Suprapubic skin (tissue), 4 donors: ENCODE measurements at regions not wholly inside any gene's neighbourhood (a gene's known extent, or its start where the extent isn't known, plus 50 kb on each side); places are given as distances from the start of the nearest gene placed in this dataset.

Experiments used
- DNase-seq, 2 donors: peaks; one replicate each; pipeline ENCODE4 v3.0.0-alpha.2; 2019; ENCODE audit warnings: low spot score in 2 of 2
- H3K27ac ChIP-seq: fragments of 200-600 bp; sonication (generic); one replicate; pipeline ENCODE4 v1.5.1; 2019
- H3K27me3 ChIP-seq: fragments of 200-600 bp; sonication (generic); one replicate; pipeline ENCODE4 v1.5.1; 2019
- H3K36me3 ChIP-seq: fragments of 200-600 bp; sonication (generic); one replicate; pipeline ENCODE4 v1.5.1; 2019
- H3K4me1 ChIP-seq: fragments of 200-600 bp; sonication (generic); one replicate; pipeline ENCODE4 v1.5.1; 2019
- H3K4me3 ChIP-seq: fragments of 200-600 bp; sonication (generic); one replicate; pipeline ENCODE4 v1.5.1; 2019; ENCODE audit warnings: mild to moderate bottlenecking
- H3K9me3 ChIP-seq: fragments of 200-600 bp; sonication (generic); one replicate; pipeline ENCODE4 v1.5.1; 2019
- EP300 ChIP-seq: sonication (generic); formaldehyde crosslinking; IDR thresholded peaks from one replicate; pipeline ENCODE4 v1.6.1; 2017; ENCODE audit warnings: antibody characterized with exemption
- POLR2A ChIP-seq, 2 donors: fragments of 450-650 bp; IDR thresholded peaks; one replicate each; pipeline ENCODE4 v1.6.1; 2017; ENCODE audit warnings: antibody characterized with exemption in 2 of 2, mild to moderate bottlenecking in 2 of 2, moderate library complexity in 2 of 2
- POLR2AphosphoS5 ChIP-seq, 3 donors: sonication (generic); formaldehyde crosslinking; IDR thresholded peaks; one replicate each; pipeline ENCODE4 v1.6.1; 2017; ENCODE audit warnings: antibody characterized with exemption in 3 of 3
- WGBS: methylation state at CpG from one replicate; pipeline ENCODE4 v1.1.5; 2018; 5-methylcytosine and 5-hydroxymethylcytosine counted together
- TF ChIP-seq, protein P1 (sequence below), 2 donors: fragments of 200-600 bp in 1 of 2; fragments of 450-650 bp in 1 of 2; sonication (generic) in 1 of 2; IDR thresholded peaks; one replicate each; pipeline ENCODE4 v1.5.1; 2016 to 2019; ENCODE audit warnings: antibody characterized with exemption in 2 of 2, mild to moderate bottlenecking in 1 of 2, moderate library complexity in 1 of 2

DNA sequence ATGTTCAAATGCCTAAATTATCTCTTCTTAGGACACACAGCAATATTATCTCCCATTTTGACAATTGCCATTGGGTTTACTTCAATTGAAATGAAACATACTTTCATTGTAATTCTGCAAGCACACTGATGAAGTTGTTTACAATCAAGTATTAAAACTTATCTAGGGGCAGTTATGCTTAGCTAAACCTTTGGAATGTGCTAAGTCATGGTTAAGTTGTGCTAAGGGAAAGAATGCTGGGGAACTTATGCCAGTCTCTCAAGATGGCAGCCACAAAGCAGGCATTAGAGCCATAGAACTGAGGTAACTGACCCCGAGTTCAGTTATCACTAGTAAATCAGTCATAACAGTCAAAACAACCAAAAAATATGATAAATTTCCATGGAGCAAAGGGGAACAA is 59.1 kb upstream of the NT5E start:
- TF ChIP-seq EP300, result no peak
- TF ChIP-seq POLR2A (IDR thresholded peaks at IDR 0.05), result no peak
- no peak for TF ChIP-seq POLR2AphosphoS5 (IDR thresholded peaks at IDR 0.05)
- Histone ChIP-seq H3K4me3 (no peak overlapping the region), H3K36me3 (no peaks in the 10 kb centered on the region), H3K27me3 (no peaks in the 10 kb centered on the region), H3K27ac (no peak overlapping the region), H3K4me1 (no peaks in the 10 kb centered on the region), H3K9me3 (no peaks in the 10 kb centered on the region)
- WGBS, result 78% methylated on average over 1 of the region's 1 CpG
- no peak for DNase-seq

DNA sequence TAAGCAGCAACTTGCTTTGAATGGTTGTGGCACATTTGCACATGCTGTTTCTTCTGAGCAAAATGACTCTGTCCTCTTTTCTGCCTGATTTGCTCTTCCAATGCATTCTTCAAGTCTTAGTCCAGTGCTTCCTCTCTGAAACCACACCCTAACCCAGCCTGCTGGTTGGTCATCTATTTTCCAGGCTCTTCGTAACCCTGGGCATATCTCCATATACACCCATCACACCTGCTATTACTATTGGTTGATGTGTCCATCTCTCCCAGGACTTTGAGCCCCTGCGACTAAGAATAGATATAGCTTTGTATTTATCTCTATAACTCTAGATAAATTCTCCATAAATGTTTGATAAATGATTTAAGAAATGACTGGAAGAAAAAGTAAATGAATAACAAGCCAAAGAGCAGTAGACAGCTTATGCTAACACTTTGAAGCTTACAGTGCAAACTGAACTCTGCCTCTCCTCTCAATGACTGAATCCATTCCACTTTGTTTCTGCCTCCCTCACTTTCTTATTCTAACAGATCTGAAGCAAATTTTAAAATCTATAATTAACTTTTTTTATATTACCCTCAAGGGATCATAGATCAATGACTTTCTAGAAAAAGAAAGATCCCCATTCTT is 59.7 kb upstream of the NT5E start:
- H3K36me3 ChIP-seq, result no peaks in the 10 kb centered on the region
- 97% methylated on average over 2 of the region's 2 CpGs for WGBS
- no peaks in the 10 kb centered on the region for H3K27me3 ChIP-seq
- no peaks in the 10 kb centered on the region for H3K4me1 ChIP-seq
- no peak overlapping the region for H3K4me3 ChIP-seq
- TF ChIP-seq POLR2AphosphoS5 (IDR thresholded peaks at IDR 0.05), result no peak
- H3K9me3 ChIP-seq, result no peaks in the 10 kb centered on the region
- H3K27ac ChIP-seq, result no peak overlapping the region
- DNase-seq, result no peak

DNA sequence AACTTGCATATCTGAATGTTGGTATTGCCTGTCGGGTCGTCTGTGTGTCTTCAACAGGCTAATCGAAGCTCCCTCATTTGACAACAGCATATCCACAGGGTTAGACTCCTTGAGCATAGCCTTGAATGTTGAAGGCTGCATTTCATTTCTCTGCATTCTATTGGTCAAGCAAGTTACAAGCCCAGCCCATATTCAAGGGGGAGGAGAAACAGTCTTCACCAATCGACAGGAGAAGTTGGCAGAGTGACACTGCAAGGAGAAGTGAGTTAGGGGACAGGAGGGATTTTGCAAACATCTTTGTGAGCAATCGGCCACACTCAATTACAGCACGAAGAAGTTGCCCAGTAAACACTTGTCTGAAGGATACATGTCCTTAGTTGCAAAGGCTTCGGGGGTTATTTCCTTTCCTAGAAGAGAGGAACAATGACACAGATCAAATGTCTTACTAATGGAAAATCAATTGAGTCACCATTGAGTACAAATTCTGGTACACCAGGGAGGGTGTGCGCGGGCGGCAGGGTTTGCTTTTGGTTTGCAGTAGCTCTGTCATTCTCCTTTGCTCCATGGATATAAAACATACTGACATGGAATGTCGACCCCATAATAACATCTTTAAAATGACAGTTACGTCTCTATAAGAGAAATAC is 60.6 kb upstream of the NT5E start:
- TF ChIP-seq EP300 (no peak), POLR2AphosphoS5 (IDR thresholded peaks at IDR 0.05) (no peak), POLR2A (IDR thresholded peaks at IDR 0.05) (no peak)
- TF ChIP-seq, protein P1, sequence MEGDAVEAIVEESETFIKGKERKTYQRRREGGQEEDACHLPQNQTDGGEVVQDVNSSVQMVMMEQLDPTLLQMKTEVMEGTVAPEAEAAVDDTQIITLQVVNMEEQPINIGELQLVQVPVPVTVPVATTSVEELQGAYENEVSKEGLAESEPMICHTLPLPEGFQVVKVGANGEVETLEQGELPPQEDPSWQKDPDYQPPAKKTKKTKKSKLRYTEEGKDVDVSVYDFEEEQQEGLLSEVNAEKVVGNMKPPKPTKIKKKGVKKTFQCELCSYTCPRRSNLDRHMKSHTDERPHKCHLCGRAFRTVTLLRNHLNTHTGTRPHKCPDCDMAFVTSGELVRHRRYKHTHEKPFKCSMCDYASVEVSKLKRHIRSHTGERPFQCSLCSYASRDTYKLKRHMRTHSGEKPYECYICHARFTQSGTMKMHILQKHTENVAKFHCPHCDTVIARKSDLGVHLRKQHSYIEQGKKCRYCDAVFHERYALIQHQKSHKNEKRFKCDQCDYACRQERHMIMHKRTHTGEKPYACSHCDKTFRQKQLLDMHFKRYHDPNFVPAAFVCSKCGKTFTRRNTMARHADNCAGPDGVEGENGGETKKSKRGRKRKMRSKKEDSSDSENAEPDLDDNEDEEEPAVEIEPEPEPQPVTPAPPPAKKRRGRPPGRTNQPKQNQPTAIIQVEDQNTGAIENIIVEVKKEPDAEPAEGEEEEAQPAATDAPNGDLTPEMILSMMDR (IDR thresholded peaks at IDR 0.05), result no peak
- H3K36me3 ChIP-seq, result no peaks in the 10 kb centered on the region
- H3K4me1 ChIP-seq, result no peaks in the 10 kb centered on the region
- no peak overlapping the region for H3K4me3 ChIP-seq
- no peaks in the 10 kb centered on the region for H3K27me3 ChIP-seq
- no peaks in the 10 kb centered on the region for H3K9me3 ChIP-seq
- WGBS, result 84% methylated on average over 12 of the region's 12 CpGs
- no peak for DNase-seq
- no peak overlapping the region for H3K27ac ChIP-seq

DNA sequence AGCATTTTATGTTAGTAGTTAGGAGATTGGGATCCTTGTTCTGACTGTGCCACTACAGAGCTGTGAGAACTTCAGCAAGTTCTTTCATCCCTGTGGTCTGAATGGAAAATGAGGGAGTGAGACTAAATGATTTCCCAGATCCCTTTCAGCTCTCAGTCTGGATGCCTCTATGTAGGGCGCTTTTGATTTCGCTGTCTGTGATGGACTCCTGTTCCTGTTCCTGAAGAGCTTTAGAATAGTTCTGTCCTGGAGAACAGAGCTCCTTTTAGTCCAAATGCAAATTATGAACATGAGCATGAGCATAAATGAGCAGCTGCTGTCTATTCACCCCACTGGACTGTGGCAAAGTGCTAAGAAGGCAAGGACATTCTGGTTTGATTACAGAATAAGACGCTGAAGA is 61.4 kb upstream of the NT5E start:
- H3K27me3 ChIP-seq, result no peaks in the 10 kb centered on the region
- TF ChIP-seq POLR2AphosphoS5 (IDR thresholded peaks at IDR 0.05), result no peak
- no peak for TF ChIP-seq EP300
- TF ChIP-seq, protein P1 (IDR thresholded peaks at IDR 0.05), result no peak
- TF ChIP-seq POLR2A (IDR thresholded peaks at IDR 0.05), result no peak
- no peaks in the 10 kb centered on the region for H3K9me3 ChIP-seq
- H3K4me1 ChIP-seq, result no peaks in the 10 kb centered on the region
- no peak for DNase-seq
- WGBS, result 81% methylated on average over 3 of the region's 3 CpGs
- H3K27ac ChIP-seq, result no peak overlapping the region
- no peaks in the 10 kb centered on the region for H3K36me3 ChIP-seq
- H3K4me3 ChIP-seq, result no peak overlapping the region

DNA sequence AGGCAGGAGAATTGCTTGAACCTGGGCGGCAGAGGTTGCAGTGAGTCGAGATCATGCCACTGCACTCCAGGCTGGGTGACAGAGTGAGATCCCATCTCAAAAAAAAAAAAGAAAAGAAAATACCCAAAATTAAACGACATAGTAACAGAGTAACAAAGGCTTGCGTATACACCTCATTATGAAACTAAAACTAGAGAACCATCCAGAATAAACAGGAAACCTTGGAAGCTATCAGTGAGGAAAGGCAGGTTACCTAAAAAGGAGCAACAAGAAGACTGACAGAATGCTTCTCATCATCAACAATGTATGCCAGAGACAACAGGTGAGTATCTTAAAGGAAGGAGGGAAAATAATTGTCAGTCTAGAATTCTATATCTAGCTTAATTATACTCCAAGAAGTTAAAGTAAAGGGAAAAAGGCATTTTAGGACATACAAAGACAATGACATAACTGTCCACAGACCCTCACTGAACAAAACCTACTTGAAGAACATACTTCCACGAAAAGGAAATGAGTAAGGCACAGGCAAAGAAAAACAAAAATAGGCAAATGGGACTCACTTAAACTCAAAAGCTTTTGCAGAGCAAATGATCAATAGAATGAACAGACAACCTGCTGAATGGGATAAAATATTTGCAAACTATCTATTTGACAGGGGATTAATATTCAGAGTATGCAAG is 64.1 kb upstream of the NT5E start:
- 83% methylated on average over 5 of the region's 5 CpGs for WGBS
- TF ChIP-seq POLR2AphosphoS5 (IDR thresholded peaks at IDR 0.05) (no peak), POLR2A (IDR thresholded peaks at IDR 0.05) (no peak), EP300 (no peak)
- TF ChIP-seq, protein P1 (IDR thresholded peaks at IDR 0.05), result no peak
- no peak for DNase-seq
- Histone ChIP-seq H3K27me3 (no peaks in the 10 kb centered on the region), H3K4me3 (no peak overlapping the region), H3K27ac (no peak overlapping the region), H3K4me1 (no peaks in the 10 kb centered on the region), H3K36me3 (no peaks in the 10 kb centered on the region), H3K9me3 (no peaks in the 10 kb centered on the region)

DNA sequence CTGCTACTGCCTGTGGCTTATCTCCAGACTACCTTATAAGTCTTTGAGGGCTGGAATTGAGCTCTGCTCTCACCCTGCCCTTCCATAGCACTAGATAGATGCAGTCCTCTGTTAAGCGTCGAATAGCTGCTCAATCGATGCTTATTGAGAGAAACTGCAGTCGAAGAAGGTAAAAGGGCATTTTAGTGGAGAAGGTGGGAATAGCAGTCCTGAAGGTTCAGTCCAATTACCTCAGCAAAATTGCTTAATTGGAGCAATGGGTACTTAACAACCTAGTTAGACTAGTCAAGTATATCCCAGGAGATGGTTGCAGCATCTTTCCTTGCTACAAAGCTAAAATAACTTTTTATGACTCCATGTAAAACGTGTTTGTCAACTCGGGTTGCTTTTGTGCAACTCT is 66.8 kb upstream of the NT5E start:
- Histone ChIP-seq H3K36me3 (no peaks in the 10 kb centered on the region), H3K27me3 (no peaks in the 10 kb centered on the region), H3K27ac (no peak overlapping the region), H3K9me3 (no peaks in the 10 kb centered on the region), H3K4me1 (no peaks in the 10 kb centered on the region), H3K4me3 (no peak overlapping the region)
- WGBS, result 53% methylated on average over 6 of the region's 6 CpGs
- DNase-seq, result no peak
- no peak for TF ChIP-seq EP300
